Fibroblast of upper back skin (primary cell): ENCODE measurements at regions not wholly inside any gene's neighbourhood (a gene's known extent, or its start where the extent isn't known, plus 50 kb on each side); places are given as distances from the start of the nearest gene placed in this dataset.
"Not testable (repeated sequence)": the region's sequence is repeated elsewhere in the genome, so short reads cannot be mapped to it uniquely, and the experiment has no call there.

ENCODE experiments used
- DNase-seq: peaks from one replicate; pipeline ENCODE4 v3.0.0-alpha.2; 2013

DNA sequence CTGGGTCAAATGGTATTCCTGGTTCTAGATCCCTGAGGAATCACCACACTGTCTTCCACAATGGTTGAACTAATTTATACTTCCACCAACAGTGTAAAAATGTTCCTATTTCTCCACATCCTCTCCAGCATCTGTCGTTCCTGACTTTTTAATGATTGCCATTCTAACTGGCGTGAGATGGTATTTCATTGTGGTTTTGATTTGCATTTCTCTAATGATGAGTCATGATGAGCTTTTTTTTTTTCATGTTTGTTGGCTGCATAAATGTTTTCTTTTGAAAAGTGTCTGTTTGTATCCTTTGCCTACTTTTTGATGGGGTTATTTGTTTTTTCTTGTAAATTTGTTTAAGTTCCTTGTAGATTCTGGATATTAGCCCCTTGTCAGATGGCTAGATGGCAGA lies 214.4 kb upstream of the HS3ST1 start:
- DNase-seq: not testable (repeated sequence)

DNA sequence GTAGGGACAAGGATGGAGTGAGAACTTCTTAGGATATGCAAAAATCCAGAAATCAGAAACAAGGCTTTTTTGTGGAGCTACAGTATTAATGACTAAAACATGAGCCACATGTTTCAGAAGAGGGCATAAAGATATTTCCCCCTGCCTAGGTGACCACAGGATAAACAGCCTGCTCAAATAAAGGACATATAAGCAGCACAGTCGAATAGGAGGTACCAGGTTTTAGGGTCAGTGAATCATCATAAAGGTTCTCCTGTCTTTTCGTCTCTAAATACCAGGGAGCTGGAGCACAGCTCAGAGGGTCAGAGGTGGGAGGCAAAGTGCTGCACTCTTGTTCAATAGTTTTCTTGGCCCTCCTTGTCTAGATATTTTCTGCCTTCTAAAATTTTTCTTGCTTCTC lies 211.9 kb upstream of the HS3ST1 start:
- no peak for DNase-seq

DNA sequence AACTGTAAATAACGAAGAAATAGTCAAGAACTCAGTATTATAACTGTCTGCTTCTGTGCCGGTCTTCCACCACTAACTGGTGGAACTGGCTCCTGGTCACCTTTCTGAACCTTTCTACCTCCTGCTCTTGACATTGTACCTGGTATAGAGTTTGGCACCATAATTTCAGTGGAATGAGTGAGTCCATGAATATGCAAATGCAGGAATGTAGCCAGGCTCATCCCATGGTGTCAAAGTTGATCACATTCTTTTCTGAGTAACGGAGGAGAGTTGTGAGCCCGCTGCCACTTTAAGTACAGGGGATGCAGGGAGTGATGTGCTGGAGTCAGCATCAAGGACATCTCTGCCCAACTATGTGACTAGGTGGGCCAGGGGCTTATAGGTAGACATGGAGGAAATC lies 207.9 kb upstream of the HS3ST1 start:
- DNase-seq: no peak

DNA sequence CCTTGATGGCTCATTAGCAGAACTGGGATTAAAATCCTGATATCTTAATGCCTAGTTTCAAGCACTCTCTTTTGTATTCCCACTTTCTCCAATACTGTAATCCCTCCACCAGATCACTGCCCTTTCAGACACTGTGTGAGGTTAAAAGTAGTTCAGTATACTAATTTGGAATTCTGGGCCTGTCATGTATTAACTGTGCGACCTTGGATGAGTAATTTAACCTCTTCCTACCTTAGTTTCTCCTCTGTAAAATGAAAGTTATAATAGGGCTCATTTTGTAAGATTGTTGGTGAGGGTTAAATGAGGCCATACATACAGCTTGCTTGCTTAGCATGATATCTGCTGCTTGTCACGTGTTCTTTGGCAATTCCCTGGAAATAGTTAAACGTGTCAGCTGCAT lies 207.3 kb upstream of the HS3ST1 start:
- no peak for DNase-seq

DNA sequence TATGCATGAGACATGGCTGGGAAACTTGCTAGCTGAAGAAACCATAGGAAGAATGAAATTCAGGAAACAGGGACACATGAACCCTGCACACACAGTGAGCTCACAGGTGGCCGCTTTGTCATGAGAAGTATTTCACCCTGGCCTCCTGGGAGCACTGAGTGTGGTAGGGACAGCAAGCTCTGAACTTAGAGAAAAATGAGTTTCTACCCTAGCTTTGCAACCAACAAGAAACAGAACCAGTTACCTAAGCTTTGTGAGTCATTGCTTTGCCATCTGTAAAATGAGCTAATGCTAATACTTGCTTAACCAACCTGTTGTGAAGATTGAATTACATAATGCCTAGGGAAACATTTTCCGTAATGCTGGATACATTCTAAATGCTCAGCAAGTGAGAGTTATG lies 206.6 kb upstream of the HS3ST1 start:
- peak; percentile 54 for DNase-seq

DNA sequence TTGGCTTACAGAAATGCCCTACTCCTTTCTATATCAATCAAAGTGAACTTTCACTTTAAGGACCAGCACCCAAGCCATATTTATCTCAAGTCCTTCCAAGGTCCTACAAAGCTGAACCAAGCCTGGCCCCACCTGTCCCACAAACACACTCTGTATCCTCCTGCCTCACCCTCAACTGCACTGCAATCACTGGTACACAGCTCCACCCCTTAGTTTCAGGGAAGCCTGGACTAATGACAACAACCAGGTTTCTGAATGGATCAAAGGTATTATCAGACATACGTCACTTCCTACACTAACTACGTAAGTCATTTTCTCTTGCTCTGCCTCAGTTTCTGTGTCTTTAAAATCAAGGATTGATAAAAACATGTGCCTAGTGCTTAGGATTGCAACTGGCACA lies 205.6 kb upstream of the HS3ST1 start:
- no peak for DNase-seq

DNA sequence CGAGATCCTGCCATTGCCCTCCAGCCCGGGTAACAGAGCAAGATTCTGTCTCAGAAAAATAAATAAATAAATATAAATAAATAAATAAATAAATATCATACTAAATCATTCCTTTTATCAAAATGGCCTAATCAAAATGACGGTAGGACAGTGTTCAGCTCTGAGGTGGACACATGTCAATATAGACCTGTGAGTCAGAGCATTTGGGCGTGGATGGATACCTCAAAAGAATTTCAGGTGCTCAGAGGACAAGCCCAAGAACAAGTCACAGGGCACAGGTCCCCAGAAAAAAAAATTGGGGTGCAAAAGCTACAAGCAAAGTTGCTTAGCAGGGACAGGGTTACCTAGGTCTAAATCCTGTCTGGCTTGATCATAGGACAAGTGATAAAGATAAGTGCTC lies 204.7 kb upstream of the HS3ST1 start:
- DNase-seq: no peak

DNA sequence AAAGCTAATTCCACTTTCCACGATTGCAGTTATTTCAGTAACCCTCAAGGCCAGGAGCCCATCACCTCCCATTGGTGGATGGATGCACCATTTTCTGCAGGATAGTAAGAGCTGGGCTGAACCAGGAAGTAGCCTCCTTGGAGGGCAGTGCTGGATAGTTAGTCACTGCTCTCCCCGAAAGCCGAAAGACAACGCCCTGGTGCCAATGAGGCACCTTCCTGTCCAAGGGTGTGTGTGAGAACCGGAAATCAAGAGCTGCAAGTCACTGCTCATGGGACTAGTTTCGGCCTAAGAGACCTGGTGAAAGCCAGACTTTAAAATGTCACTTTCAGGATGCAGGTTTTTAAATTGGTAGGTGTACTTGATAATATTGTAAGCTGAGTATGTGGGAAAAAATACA lies 203.8 kb upstream of the HS3ST1 start:
- no peak for DNase-seq

DNA sequence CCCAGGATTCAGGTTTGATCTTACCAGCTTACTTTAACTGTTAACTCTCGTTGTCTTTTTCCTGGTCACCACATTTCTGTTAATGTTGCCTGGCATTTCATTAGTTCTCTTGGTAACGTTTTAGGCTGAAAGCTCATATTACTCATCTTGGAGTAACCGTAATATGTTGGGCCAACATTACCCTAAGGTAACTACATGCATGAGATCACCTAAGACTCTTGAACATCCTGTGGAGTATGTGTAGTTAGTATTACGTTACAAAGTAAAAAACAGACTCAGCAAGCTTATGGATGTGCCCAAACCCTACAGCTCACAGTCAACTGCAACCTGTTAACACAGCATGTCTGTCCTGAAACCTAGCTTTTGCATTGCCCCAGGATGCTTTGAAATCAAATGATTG lies 203.3 kb upstream of the HS3ST1 start:
- DNase-seq: no peak

DNA sequence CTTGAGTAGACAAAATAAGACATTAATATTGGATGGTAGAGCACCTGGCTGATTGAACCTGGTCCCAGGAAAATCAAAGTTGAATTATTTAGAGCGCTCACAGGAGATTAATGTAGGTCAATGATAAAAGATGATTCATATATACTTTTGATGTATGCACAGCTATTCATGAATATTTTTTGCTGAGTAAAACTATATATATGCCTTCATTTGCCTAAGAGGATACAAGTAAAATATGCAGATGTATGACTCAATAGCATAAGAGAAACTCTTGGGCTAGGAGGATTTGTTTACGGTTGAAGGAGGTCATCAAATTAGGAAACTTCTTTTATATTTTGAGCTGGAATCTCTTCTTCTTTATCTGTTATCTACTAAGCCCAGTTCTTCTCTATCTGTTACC lies 202.7 kb upstream of the HS3ST1 start:
- DNase-seq: no peak

DNA sequence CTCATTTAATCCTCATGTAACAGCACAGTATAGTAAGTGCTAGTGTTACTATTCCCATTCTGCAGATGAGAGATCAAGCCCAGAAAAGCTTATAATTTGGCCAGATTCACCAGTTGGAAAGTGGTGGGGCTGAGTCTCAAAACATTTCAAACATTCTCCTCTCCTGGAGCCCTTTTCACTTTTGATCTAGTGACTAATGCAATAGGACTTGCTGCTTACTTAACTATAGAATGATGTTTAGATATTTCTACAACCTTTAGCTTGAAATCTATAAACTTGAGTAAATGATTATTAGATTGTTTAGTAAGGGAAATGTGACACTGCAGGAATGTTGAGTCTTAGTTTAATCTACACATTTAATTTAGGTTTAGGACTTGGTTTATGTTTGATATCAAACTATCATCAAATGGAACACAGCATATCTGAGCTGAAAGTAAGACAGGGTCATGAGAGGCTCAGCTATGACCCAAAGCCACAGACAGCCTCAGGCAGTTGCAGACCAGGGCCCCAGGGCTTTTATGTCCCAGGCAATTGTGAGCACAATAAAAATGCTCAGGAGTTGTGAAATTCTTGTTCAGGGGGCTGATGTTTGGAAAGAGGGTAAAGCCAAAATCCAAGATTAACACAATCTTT lies 199.5 kb upstream of the HS3ST1 start:
- DNase-seq: peak; percentile 18

DNA sequence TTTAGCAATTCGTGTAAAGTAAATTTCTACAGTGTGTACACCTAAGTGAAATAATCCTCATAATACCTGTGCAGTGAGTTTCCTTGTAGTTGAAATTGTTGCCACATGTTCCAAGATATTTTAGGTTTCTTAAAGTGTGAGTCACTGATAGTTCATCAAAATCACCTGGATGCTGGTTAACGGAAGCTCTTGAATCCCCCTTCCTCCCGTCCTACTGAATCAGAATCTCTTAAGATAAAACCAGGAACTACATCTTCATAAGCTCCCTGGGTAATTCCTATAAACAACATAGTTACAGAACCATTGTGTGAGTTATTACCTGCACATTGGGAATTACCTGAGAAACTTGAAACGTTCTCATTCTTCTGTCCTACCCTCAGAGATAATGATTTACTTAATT lies 197.4 kb upstream of the HS3ST1 start:
- DNase-seq: no peak

DNA sequence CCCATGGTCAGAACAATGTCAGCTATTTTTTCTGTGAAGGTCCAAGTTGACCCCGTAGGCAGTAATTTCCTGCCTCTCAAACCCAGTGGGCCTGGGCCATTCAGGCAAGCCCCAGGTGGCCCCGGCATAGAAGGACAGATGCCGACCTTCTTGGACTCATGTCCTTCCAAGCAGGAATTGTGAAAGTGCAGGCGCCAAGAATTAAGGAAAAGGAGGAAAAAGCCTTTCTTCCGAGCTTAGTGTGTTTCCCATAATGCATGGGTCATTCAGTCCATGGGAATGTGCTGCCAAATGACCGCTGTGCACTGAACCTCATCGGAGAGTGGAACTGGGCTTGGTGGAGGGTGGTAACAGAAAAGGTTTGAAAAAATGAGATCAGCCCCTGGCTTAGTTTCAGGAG lies 196.5 kb upstream of the HS3ST1 start:
- no peak for DNase-seq

DNA sequence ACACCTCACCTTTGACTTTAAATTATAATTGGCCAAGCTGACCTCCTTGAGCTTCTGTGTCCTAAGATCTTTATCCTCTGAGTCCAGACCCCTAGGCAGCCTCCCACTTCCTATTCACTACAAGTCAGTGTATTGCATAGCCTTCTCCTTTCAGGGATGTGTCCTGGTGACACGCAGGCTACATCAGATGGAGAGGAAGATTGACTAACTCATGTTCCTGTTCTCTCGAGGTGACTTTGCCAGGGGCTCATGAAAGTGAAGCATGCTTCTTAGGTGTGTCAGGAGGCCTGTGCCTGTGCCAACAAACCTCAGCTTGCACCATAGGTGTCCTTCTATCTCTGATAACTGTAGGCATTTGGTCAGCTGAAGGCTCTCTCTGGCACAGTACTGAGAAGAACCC lies 195.7 kb upstream of the HS3ST1 start:
- DNase-seq: no peak

DNA sequence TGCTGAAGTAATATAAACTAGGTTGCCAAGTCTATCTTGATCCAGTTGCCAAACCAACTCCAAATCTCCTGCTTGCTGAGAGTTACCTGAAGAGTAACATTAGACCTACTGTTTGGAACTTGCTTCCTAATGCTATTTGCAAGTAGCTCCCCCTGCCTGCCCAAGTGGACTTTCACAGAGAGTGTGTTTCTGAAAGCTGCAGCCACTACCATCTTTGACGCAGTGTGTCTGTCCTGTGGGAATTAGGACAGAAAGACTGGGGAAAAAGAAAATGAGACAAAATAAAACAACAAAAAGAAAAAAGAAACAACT lies 195.0 kb upstream of the HS3ST1 start:
- DNase-seq: no peak

DNA sequence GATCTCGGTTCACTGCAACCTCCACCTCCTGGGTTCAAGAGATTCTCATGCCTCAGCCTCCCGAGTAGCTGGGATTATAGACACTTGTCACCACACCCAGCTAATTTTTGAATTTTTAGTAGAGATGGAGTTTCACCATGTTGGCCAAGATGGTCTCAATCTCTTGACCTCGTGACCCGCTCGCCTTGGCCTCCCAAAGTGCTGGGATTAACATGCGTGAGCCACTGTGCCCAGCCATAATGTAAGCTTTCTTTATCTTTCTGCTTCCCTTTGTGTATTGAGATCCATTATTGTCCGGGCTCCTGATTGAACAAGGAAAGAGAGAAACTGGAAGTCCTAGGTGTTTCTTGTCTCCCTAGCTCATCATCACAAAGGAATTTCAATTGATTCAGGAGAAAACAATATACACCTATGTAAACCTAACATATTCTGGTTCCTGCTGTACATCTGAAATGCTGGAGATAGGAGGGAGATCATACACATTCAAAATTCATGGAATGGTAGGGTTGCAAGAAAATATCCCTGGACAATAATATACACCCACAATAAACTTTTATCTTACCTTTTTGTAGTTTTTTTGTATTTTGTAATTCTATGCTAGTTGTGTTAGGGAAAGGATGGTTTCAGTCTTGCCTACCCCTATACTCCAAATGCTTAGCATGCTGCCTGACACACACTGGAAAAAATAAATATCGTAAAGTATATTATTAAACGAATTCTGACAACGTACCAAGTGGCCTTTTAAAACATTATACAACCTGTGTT lies 194.4 kb upstream of the HS3ST1 start:
- no peak for DNase-seq

DNA sequence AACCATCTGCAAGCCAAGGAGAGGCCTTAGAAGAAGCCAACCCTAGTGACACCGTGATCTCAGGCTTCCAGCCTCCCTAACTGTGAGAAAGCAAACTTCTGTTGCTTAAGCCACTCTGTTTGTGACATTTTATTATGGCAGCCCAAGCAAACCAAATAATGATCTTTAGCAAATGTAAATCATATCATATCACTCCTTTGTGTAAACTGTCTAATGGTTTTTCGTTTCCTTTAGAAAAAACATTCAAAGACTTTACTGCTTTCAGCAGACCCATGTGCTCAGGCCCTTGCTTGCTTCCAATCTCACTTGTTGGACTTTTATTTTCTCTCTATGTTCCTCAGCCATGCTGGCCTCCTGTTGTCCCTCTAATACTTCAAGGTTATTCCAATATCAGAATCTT lies 192.2 kb upstream of the HS3ST1 start:
- no peak for DNase-seq

DNA sequence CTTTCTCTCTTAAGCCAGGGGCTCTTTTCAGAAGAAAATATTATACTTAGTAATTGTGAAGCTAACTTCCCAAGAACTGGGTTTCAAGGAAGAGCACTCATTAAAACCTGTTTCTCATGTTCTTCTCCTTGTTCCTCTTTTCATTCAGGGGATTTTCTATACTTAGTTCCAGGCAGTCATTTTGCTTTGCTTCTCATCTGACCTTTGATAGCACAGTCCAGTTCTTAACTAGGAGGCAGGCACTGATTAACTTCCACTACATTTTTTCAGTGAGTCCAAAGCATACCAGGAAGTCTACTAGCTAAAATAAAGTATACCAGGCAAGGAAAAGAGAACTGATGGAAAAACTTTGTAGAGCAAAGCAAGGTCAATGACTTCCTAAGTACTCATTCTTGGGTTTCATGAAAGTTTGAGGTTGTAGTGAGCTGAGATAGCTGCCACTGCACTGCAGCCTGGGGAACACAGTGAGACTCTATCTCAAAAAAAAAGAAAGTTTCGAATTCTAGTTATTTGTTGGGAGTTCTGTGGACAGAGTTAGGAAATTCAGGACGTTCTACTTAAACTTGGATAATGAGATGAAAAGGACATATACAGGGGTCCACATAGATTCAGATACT lies 190.1 kb upstream of the HS3ST1 start:
- no peak for DNase-seq

DNA sequence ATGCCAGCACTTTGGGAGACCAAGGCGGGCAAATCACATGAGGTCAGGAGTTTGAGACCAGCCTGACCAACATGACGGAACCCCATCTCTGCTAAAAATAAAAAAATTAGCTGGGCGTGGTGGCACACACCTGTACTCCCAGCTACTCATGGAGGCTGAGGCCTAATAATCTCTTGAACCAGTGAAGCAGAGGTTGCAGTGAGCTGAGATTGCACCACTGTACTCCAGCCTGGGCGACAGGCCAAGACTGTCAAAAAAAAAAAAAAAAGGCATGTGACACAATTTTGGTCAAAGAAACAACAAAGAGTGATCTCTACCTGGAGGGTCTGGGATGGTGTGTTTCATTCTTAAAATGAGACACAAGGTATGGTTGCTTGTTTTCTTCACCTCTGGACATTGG lies 188.2 kb upstream of the HS3ST1 start:
- DNase-seq: no peak

DNA sequence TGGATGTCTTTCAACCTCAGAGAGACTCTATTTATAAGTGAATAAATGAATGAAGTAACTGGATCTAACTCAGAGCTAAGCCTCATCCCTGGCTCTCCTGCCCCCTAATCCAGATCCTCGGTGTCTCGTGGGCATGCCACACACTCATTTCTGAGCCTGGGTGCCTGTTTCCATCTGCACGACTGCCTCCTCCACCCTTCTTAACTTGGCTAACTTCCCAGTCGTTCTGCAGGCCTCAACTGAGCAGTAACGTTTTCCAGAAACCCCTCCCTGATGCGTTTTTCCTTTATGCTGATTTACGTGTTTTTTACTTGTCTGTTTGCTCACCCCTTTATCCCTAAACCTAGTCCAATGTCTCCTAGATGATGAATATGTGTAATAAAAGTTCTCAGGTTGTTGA lies 186.9 kb upstream of the HS3ST1 start:
- DNase-seq: no peak

DNA sequence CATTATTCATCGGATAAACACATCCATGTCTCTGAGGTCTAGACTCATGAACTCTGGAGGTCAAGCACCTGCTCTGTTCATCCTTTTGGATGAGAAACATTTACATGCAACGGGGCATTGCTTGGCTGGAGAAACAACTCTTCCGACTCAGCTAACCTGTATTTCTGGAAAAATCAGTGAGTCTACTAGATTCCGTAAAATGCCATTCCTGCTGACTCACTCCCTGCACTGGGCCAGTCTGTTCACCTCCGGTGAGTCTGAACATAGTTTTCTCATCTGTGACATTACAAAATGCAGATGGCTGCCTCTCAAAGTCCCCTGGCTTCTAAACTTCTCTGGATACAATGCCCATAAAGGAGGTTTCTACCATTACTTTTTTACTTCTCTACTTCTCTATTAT lies 185.7 kb upstream of the HS3ST1 start:
- DNase-seq: no peak

DNA sequence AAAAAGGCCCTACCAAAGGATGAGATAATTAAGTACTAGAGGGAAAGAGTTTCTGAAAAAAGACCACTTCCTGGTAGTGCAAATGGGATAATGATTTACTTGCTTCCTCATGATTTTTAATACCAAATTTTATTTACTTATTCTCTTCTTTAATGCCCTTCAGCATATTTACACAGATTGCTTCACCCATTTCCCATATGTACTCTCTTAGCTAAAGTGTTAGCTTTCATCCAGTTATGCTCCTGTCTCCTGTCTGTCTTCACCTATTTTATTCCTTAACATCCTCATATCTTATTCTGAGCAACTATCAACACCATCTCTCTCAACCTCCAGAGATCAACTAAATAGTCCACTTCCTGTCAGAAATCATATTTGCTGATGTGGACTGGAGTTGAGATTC lies 183.2 kb upstream of the HS3ST1 start:
- no peak for DNase-seq

DNA sequence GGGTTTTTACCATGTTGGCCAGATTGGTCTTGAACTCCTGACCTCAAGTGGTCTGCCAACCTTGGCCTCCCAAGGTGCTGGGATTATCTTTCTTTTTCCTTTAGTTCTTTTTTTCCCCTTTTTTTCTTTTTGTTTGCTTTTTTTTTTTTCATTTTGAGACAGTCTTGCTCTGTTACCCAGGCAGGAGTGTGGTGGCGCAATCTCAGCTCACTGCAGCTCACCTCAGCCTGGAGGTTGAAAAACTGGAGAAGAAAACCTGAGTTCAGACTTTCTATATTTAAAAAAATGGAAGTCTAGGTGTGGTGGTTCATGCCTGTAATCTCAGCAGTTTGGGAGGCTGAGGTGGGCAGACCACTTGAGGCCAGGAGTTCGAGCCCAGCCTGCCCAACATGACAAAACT lies 181.1 kb upstream of the HS3ST1 start:
- DNase-seq: no peak

DNA sequence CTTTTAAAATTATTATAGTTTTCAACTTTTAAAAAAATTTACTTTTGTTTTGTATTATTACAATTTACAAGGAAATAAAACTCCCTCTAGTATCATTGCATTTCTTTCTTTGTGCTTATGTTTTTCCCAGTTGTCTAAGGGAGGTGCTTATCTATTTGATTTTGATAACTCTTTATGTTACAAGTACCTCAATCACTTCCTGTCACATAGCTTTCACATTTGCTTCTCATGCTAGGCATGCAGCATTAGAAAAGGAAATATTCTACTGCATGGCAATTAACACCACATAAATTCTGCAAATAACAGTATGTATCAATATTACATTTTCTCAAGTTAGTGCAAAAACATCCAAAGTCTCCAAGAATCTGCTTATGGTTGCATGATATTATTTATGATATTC lies 180.3 kb upstream of the HS3ST1 start:
- no peak for DNase-seq

DNA sequence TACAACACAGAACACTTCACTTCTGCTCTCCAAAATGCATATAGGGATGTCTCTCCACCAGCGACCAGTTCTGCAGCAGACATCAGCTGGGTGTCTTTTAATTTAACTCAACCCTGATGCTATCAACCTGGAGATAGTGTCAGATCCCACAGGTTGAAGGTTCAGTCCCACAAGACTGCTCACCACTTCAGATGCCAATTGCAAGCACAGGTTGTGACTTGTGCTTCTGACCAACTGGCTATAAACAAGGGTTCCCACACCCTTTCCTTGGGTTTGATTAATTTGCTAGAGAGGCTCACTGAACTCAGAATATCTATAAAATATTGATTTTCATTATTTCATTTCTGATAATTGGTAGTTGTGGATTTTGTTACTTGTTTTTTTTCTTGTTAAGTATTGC lies 177.4 kb upstream of the HS3ST1 start:
- DNase-seq: no peak
